ENCODE measurements at regions not wholly inside any gene's neighbourhood (a gene's known extent, or its start where the extent isn't known, plus 50 kb on each side); places are given as distances from the start of the nearest gene placed in this dataset.

- TF ChIP-seq ZNF274 (IDR thresholded peaks at IDR 0.05; ENCODE audit: low read depth, low read length) (no peak), SUZ12 (IDR thresholded peaks at IDR 0.05; ENCODE audit: extremely low read depth, insufficient read depth, insufficient read length) (no peak), YY1 (IDR thresholded peaks at IDR 0.05; ENCODE audit: insufficient read depth, insufficient read length) (no peak)
- H3K4me1 ChIP-seq (ENCODE audit: insufficient read depth, insufficient read length), result no peaks in the 10 kb centered on the region
- H3K4me3 ChIP-seq (ENCODE audit: insufficient read length, low read depth), result no peak overlapping the region
- no peaks in the 10 kb centered on the region for H3K36me3 ChIP-seq (ENCODE audit: insufficient read depth, insufficient read length, low read length)
- H3K9ac ChIP-seq (ENCODE audit: insufficient read length, low read depth), result no peak overlapping the region
- H3K9me3 ChIP-seq (ENCODE audit: insufficient read depth, low read length), result no peaks in the 10 kb centered on the region
- no peaks in the 10 kb centered on the region for H3K27me3 ChIP-seq (ENCODE audit: insufficient read depth, insufficient read length)
- DNase-seq (ENCODE audit: low read depth, low spot score), result no peak
Measured at GRCh38 chr13:63420685-63421084, 2005.0 kb upstream of the PCDH20 start.

- Histone ChIP-seq H3K9me3 (ENCODE audit: insufficient read depth, low read length) (no peaks in the 10 kb centered on the region), H3K9ac (ENCODE audit: insufficient read length, low read depth) (no peak overlapping the region), H3K27me3 (ENCODE audit: insufficient read depth, insufficient read length) (no peaks in the 10 kb centered on the region), H3K4me1 (ENCODE audit: insufficient read depth, insufficient read length) (no peaks in the 10 kb centered on the region), H3K4me3 (ENCODE audit: insufficient read length, low read depth) (no peak overlapping the region), H3K36me3 (ENCODE audit: insufficient read depth, insufficient read length, low read length) (no peaks in the 10 kb centered on the region)
- TF ChIP-seq YY1 (IDR thresholded peaks at IDR 0.05; ENCODE audit: insufficient read depth, insufficient read length) (no peak), ZNF274 (IDR thresholded peaks at IDR 0.05; ENCODE audit: low read depth, low read length) (no peak), SUZ12 (IDR thresholded peaks at IDR 0.05; ENCODE audit: extremely low read depth, insufficient read depth, insufficient read length) (no peak)
- no peak for DNase-seq (ENCODE audit: low read depth, low spot score)
Measured at GRCh38 chr13:63414247-63414646, 1998.6 kb upstream of the PCDH20 start.

GRCh38 chr13:63409791-63410351 is 1994.2 kb upstream of the PCDH20 start:
- H3K4me1 ChIP-seq (ENCODE audit: insufficient read depth, insufficient read length), result no peaks in the 10 kb centered on the region
- DNase-seq (ENCODE audit: low read depth, low spot score), result no peak
- H3K9ac ChIP-seq (ENCODE audit: insufficient read length, low read depth), result no peak overlapping the region
- H3K36me3 ChIP-seq (ENCODE audit: insufficient read depth, insufficient read length, low read length), result no peaks in the 10 kb centered on the region
- no peak for TF ChIP-seq SUZ12 (IDR thresholded peaks at IDR 0.05; ENCODE audit: extremely low read depth, insufficient read depth, insufficient read length)
- TF ChIP-seq ZNF274 (IDR thresholded peaks at IDR 0.05; ENCODE audit: low read depth, low read length), result no peak
- no peak for TF ChIP-seq YY1 (IDR thresholded peaks at IDR 0.05; ENCODE audit: insufficient read depth, insufficient read length)
- no peaks in the 10 kb centered on the region for H3K27me3 ChIP-seq (ENCODE audit: insufficient read depth, insufficient read length)
- no peaks in the 10 kb centered on the region for H3K9me3 ChIP-seq (ENCODE audit: insufficient read depth, low read length)
- H3K4me3 ChIP-seq (ENCODE audit: insufficient read length, low read depth), result no peak overlapping the region

- TF ChIP-seq SUZ12 (IDR thresholded peaks at IDR 0.05; ENCODE audit: extremely low read depth, insufficient read depth, insufficient read length), result no peak
- TF ChIP-seq YY1 (IDR thresholded peaks at IDR 0.05; ENCODE audit: insufficient read depth, insufficient read length), result no peak
- TF ChIP-seq ZNF274 (IDR thresholded peaks at IDR 0.05; ENCODE audit: low read depth, low read length), result no peak
- peak; percentile 5 for DNase-seq (ENCODE audit: low read depth, low spot score)
Measured at GRCh38 chr13:63408331-63409189, 1992.9 kb upstream of the PCDH20 start.

GRCh38 chr13:63403733-63404132 is 1988.1 kb upstream of the PCDH20 start:
- TF ChIP-seq SUZ12 (IDR thresholded peaks at IDR 0.05; ENCODE audit: extremely low read depth, insufficient read depth, insufficient read length), result no peak
- TF ChIP-seq YY1 (IDR thresholded peaks at IDR 0.05; ENCODE audit: insufficient read depth, insufficient read length), result no peak
- no peak for TF ChIP-seq ZNF274 (IDR thresholded peaks at IDR 0.05; ENCODE audit: low read depth, low read length)
- Histone ChIP-seq H3K9me3 (ENCODE audit: insufficient read depth, low read length) (no peaks in the 10 kb centered on the region), H3K36me3 (ENCODE audit: insufficient read depth, insufficient read length, low read length) (no peaks in the 10 kb centered on the region), H3K9ac (ENCODE audit: insufficient read length, low read depth) (no peak overlapping the region), H3K27me3 (ENCODE audit: insufficient read depth, insufficient read length) (no peaks in the 10 kb centered on the region), H3K4me1 (ENCODE audit: insufficient read depth, insufficient read length) (no peaks in the 10 kb centered on the region), H3K4me3 (ENCODE audit: insufficient read length, low read depth) (no peak overlapping the region)
- DNase-seq (ENCODE audit: low read depth, low spot score), result no peak

More at GRCh38 chr13:63408331-63409189, 1992.9 kb upstream of the PCDH20 start:
- Histone ChIP-seq H3K9me3 (ENCODE audit: insufficient read depth, low read length) (no peaks in the 10 kb centered on the region), H3K4me1 (ENCODE audit: insufficient read depth, insufficient read length) (no peaks in the 10 kb centered on the region), H3K36me3 (ENCODE audit: insufficient read depth, insufficient read length, low read length) (no peaks in the 10 kb centered on the region), H3K9ac (ENCODE audit: insufficient read length, low read depth) (no peak overlapping the region), H3K4me3 (ENCODE audit: insufficient read length, low read depth) (no peak overlapping the region), H3K27me3 (ENCODE audit: insufficient read depth, insufficient read length) (no peaks in the 10 kb centered on the region)

GRCh38 chr13:63396746-63397145 is 1981.1 kb upstream of the PCDH20 start:
- TF ChIP-seq YY1 (IDR thresholded peaks at IDR 0.05; ENCODE audit: insufficient read depth, insufficient read length), result no peak
- no peak for TF ChIP-seq SUZ12 (IDR thresholded peaks at IDR 0.05; ENCODE audit: extremely low read depth, insufficient read depth, insufficient read length)
- no peak for TF ChIP-seq ZNF274 (IDR thresholded peaks at IDR 0.05; ENCODE audit: low read depth, low read length)
- Histone ChIP-seq H3K36me3 (ENCODE audit: insufficient read depth, insufficient read length, low read length) (no peaks in the 10 kb centered on the region), H3K4me3 (ENCODE audit: insufficient read length, low read depth) (no peak overlapping the region), H3K4me1 (ENCODE audit: insufficient read depth, insufficient read length) (no peaks in the 10 kb centered on the region), H3K27me3 (ENCODE audit: insufficient read depth, insufficient read length) (no peaks in the 10 kb centered on the region), H3K9ac (ENCODE audit: insufficient read length, low read depth) (no peak overlapping the region), H3K9me3 (ENCODE audit: insufficient read depth, low read length) (no peaks in the 10 kb centered on the region)
- no peak for DNase-seq (ENCODE audit: low read depth, low spot score)

- Histone ChIP-seq H3K9me3 (ENCODE audit: insufficient read depth, low read length) (no peaks in the 10 kb centered on the region), H3K36me3 (ENCODE audit: insufficient read depth, insufficient read length, low read length) (no peaks in the 10 kb centered on the region), H3K9ac (ENCODE audit: insufficient read length, low read depth) (no peak overlapping the region), H3K4me1 (ENCODE audit: insufficient read depth, insufficient read length) (no peaks in the 10 kb centered on the region), H3K27me3 (ENCODE audit: insufficient read depth, insufficient read length) (no peaks in the 10 kb centered on the region), H3K4me3 (ENCODE audit: insufficient read length, low read depth) (no peak overlapping the region)
- no peak for DNase-seq (ENCODE audit: low read depth, low spot score)
- no peak for TF ChIP-seq YY1 (IDR thresholded peaks at IDR 0.05; ENCODE audit: insufficient read depth, insufficient read length)
- no peak for TF ChIP-seq SUZ12 (IDR thresholded peaks at IDR 0.05; ENCODE audit: extremely low read depth, insufficient read depth, insufficient read length)
- no peak for TF ChIP-seq ZNF274 (IDR thresholded peaks at IDR 0.05; ENCODE audit: low read depth, low read length)
Measured at GRCh38 chr13:63393112-63393511, 1977.5 kb upstream of the PCDH20 start.
